ENCODE measurements at regions not wholly inside any gene's neighbourhood (a gene's known extent, or its start where the extent isn't known, plus 50 kb on each side); places are given as distances from the start of the nearest gene placed in this dataset.

- ATAC-seq (no peak), FAIRE-seq (no peak), DNase-seq (ENCODE audit: low read depth, low spot score) (no peak)
- BruUV-seq (replicated peaks), result no TSS peak
- Histone ChIP-seq H3K9ac (ENCODE audit: control insufficient read depth, insufficient read depth, low read length) (no peak overlapping the region), H3K4me1 (ENCODE audit: control insufficient read depth, insufficient read depth, low read length) (no peaks in the 10 kb centered on the region), H3K79me2 (ENCODE audit: control insufficient read depth, insufficient read depth, low read length) (no peaks in the 10 kb centered on the region), H3K4me2 (ENCODE audit: control insufficient read depth, insufficient read depth) (no peak overlapping the region), H3K9me3 (replicated peaks; ENCODE audit: control insufficient read depth, insufficient read depth, low read length) (no peaks in the 10 kb centered on the region), H3K27ac (ENCODE audit: control insufficient read depth, insufficient read depth) (no peak overlapping the region), H3K4me3 (no peak overlapping the region), H4K20me1 (ENCODE audit: control insufficient read depth, insufficient read depth) (no peaks in the 10 kb centered on the region), H3K27me3 (replicated peaks in 1 of 2; ENCODE audit: control insufficient read depth in 2 of 2, insufficient read depth in 2 of 2, low read length in 1 of 2) (no peaks in the 10 kb centered on the region), H2AFZ (ENCODE audit: control insufficient read depth, low read depth, low read length) (no peak overlapping the region), H3K36me3 (ENCODE audit: control insufficient read depth in 2 of 2, insufficient read depth in 2 of 2, low read length in 1 of 2) (no peaks in the 10 kb centered on the region)
- ChIA-PET CTCF (no interaction called here), RAD21 (ENCODE audit: unreplicated experiment) (no interaction called here), SMC1A (ENCODE audit: uncharacterized antibody, unreplicated experiment) (interaction anchor here (0.8 kb wide), 1 partner anchor 22 kb away, joined by 4 read pairs; no protein-coding TSS in a partner anchor), POLR2A (no interaction called here)
- intact Hi-C loops (cut with micrococcal nuclease; ENCODE audit: unreplicated experiment) (no loop called here), in situ Hi-C loops (cut with MboI) (no loop called here)
- TF ChIP-seq PAX8 (IDR thresholded peaks at IDR 0.05), result no peak
- no peak for TF ChIP-seq IRF3 (IDR thresholded peaks at IDR 0.05)
- TF ChIP-seq CBX5 (IDR thresholded peaks at IDR 0.05; ENCODE audit: low read depth), result no peak
- TF ChIP-seq EP300 (IDR thresholded peaks at IDR 0.05; ENCODE audit: borderline replicate concordance in 1 of 2, control insufficient read depth in 1 of 2, low read depth in 2 of 2, low read length in 2 of 2), result no peak
- TF ChIP-seq SMAD1 (IDR thresholded peaks at IDR 0.05; ENCODE audit: low read depth, partially characterized antibody), result no peak
- no peak for TF ChIP-seq MLLT1 (IDR thresholded peaks at IDR 0.05)
- no peak for TF ChIP-seq SKIL (IDR thresholded peaks at IDR 0.05; ENCODE audit: low read depth, poor library complexity, severe bottlenecking)
- no peak for TF ChIP-seq MEF2B (IDR thresholded peaks at IDR 0.05; ENCODE audit: partially characterized antibody, poor library complexity, severe bottlenecking)
- TF ChIP-seq SPI1 (IDR thresholded peaks at IDR 0.05; ENCODE audit: borderline replicate concordance, insufficient read depth, low read depth, low read length), result no peak
- TF ChIP-seq NR2C1 (IDR thresholded peaks at IDR 0.05), result no peak
- no peak for TF ChIP-seq TCF12 (IDR thresholded peaks at IDR 0.05; ENCODE audit: low read depth, low read length)
- no peak for TF ChIP-seq WRNIP1 (IDR thresholded peaks at IDR 0.05; ENCODE audit: borderline replicate concordance, low read depth, low read length)
- TF ChIP-seq BMI1 (IDR thresholded peaks at IDR 0.05; ENCODE audit: borderline replicate concordance), result no peak
- TF ChIP-seq BCL11A (IDR thresholded peaks at IDR 0.05; ENCODE audit: low read depth, low read length), result no peak
- no peak for TF ChIP-seq ZNF24 (IDR thresholded peaks at IDR 0.05)
- TF ChIP-seq ETV6 (conservative IDR thresholded peaks at IDR 0.05 in 1 of 2, IDR thresholded peaks at IDR 0.05 in 1 of 2; ENCODE audit: borderline replicate concordance in 1 of 2, low read depth in 1 of 2), result no peak
- TF ChIP-seq SMC3 (IDR thresholded peaks at IDR 0.05; ENCODE audit: borderline replicate concordance, low read length), result no peak
- no peak for TF ChIP-seq CEBPB (IDR thresholded peaks at IDR 0.05; ENCODE audit: borderline replicate concordance in 1 of 2, low read depth in 2 of 2, low read length in 2 of 2)
- no peak for TF ChIP-seq GABPA (IDR thresholded peaks at IDR 0.05; ENCODE audit: low read depth)
- no peak for TF ChIP-seq SRF (IDR thresholded peaks at IDR 0.05; ENCODE audit: low read depth in 2 of 2, low read length in 2 of 2)
- 36% methylated on average over 1 of the region's 1 CpG for WGBS (ENCODE audit: insufficient coverage, insufficient replicate concordance, low lambda C conversion rate, missing lambda C conversion rate)
Measured at GRCh38 chr4:136390824-136391223, 1141.5 kb downstream of the PCDH18 start.
